GM21447 (cell line): ENCODE measurements at regions not wholly inside any gene's neighbourhood (a gene's known extent, or its start where the extent isn't known, plus 50 kb on each side); places are given as distances from the start of the nearest gene placed in this dataset.

ENCODE experiments used
- ATAC-seq: cut with Tn5 transposase; IDR thresholded peaks from one replicate; pipeline ENCODE4 v1.9.1; 2021; ENCODE audit not compliant: unreplicated experiment

DNA sequence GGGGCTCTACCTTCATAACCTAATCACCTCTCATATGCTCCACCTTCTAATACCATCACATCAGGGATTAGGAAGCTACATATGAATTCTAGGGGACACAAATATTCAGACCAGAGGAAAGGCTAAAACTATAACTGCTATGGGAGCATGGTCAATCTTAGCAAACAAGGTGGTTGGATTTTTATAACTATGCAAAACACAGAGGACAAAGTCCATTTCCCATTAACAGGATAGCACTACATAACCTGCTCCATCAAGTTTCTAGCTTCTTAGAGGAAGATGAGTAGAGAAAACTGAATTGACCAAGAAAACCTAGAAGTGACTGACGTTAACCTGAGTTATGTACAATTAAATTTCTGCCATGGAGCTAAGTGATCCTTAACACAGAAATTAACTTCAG lies 398.6 kb downstream of the TBL1XR1 start:
- no peak for ATAC-seq

DNA sequence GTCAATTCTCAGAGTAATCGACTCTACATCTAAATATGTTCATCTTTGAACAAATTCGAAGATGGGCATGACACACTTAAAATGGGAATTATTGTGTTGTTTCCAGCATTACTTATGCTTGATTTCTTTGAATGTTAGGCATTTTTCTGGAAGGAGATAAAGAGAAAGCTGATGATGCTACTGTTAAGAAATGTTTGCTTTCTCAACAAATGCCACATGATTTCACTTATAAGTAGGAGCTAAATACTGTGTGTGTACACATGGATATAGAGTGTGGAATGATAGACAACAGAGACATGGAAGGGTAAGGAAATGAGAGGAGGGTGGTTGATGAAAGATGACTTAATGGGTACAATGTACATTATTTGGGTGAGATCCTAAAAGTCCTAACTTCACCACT lies 400.9 kb downstream of the TBL1XR1 start:
- no peak for ATAC-seq

DNA sequence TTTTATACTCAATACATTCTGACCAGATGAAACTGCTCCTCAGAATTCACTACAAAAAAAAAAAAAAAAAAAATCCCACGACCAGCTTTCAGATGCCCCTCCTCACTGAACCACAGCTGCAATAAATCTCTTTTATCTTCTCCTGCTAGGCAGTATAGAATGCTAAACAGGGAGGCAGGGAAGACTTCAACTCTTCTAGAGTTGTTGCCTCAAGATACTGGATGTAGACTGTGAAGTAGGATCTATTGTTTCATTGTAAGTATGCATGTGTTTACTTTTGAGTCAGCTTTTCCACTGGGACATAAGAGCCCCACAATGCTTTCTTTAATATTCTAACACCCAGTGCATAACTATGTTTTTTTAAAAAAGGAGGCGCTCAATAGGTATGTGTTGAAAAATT lies 401.4 kb downstream of the TBL1XR1 start:
- ATAC-seq: no peak

DNA sequence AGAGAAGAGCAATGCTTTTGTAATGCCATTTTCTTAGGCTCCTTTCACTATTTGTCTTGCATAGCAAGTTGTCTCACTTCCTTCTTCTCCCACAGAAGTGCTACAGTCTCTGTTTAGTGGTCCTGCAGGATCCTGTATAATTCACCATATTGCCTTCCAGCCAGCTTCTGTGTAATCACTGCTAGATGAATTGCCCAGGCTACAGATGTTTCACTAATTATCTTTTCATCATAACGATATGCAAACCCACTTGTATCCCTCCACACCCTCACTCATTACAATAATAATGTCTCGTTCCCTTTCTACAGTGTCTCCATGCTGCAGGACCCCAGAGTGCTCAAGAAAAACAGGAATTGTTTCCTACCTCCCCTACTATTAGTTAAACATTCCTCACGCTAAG lies 402.9 kb downstream of the TBL1XR1 start:
- ATAC-seq: no peak

DNA sequence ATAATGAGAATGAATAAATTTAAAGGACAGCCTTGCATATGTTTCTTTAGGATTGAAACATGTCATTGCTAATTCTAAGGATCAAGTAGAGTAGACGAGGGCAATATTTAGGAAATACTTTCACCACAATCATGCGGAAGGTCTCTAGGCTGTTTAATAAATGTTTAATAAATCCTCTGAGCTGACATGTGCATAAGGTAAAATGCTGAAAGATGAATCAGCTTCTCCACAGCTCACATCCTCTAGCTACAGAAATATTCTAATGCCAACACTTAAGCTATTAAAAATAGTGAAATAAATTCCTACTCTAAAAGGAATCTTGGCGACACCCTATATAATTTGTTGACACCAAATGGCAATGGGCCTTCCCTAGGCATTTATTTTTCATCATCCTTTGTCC lies 407.3 kb downstream of the TBL1XR1 start:
- no peak for ATAC-seq

DNA sequence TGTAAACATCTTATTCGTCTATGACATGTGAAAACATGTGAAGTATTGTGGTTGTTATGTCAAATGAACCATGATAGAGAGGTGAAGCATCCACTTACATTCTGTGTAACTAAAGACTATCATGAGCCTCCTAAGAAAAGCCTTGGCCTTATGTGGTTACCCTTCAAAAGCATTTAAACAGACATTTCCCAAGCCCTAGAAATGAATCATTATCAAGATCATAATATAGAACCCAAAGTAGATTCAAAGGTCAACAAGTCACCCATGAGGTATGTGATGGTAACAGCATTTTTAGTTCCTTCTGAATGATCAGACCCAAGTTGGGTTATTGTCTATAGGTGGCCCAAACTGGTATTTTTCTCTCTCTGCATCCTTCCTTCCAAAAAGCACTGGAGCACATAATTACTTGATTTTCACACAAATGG lies 408.0 kb downstream of the TBL1XR1 start:
- ATAC-seq: no peak

DNA sequence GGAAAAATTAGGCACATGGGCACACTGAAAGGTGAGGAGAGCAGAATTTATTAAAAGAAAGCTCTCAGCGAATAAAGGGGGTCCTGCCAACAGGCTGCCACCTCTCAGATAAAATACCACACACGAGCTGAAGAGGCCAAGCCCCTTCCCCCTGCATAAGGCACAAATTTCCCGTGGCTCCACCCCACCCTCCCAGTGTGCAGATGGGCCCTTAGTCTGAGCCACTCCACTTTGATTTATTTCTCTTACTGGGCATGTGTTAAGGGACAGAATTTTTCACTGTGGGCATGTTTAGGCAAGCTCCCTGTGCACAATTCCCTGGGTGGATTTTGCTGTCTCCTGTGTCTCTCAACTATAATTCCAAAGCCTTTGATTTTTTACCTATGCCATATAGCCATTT lies 409.8 kb downstream of the TBL1XR1 start:
- no peak for ATAC-seq

DNA sequence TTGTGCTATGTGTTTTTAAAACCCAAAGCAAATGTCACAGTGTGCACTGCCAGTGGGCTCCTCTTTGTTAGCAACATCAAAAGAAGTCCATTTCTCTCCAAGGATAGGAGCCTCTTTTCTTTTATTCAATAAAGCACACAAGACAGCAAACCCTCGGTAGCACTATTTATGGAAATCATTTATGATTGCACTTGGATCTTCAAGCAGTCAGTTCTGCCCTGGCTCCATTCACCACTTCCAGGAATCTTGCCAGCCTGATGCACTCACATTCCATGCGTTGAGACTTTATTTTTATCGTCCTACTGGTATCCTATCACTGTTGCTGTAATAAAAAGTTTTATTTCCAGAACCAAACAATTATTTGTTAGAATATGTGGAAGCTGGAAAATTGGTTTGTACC lies 412.1 kb downstream of the TBL1XR1 start:
- no peak for ATAC-seq

DNA sequence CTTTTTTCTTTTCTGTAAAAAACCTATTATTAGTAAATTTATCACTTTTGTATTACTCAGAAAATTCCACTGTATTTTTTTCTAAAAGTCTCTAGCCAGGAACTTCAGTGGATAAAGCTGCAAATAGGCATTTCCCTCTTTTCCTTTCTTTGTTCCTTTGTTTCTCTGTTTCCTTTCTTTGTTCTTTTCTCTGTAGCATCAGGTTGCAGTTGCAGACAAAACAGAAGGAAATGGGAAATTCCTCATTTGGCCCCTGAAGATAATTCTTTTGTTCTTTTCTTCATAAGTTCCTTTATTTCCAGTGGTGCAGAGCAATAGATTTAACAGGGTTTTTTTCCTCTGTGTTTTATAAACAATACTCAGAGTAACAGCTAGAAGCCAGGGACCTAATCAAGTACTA lies 416.5 kb downstream of the TBL1XR1 start:
- ATAC-seq: no peak

DNA sequence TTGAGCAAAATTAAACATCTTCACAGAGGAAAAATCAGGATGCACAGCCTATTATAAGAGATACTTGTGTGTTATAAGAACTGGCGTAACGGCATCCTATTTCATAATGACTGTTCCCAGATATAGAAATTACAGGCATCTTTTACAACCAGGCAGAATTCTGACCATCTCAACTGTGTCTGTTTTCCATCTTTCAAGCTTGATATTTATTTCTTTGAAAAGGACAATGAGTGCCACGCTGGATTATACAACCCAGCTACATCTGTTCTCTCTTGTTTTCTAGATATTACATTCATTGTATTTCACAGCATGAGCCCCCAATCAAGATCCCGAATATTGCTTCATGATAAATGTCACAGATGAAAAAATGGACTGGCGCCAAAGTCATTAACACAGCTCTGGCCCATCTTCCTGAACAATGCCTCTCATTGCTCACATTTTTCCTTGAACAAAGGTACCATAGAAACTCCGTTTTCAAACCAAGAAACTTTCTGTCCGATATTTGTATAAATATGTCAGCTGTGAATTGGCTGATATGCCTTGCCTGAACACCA lies 420.6 kb downstream of the TBL1XR1 start:
- ATAC-seq: no peak

DNA sequence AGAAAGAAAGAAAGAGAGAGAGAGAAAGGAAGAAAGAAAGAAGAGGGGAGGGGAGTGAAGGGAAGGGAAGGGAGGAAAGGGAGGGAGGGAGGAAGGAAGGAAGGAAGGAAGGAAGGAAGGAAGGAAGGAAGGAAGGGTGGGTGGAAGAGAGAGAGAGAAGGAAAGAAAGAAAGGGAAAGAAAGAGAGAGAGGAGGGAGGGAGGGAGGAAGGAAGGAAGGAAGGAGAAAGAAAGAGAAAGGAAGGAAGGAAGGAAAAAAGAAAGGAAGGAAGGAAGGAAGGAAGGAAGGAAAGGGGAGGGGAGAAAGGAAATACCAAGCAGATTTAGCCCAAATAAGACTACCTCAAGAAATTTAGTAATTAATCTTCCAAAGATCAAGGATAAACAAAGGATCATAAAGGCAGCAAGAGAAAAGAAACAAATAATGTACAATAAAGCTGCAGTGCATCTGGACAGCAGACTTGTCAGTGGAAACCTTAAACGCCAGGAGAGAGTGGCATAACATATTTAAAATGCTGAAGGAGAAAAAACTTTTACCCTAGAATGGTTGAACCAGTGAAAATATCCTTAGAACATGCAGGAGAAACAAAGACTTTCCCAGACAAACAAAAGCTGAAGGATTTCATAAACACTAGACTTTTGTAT lies 427.6 kb downstream of the TBL1XR1 start:
- no peak for ATAC-seq

DNA sequence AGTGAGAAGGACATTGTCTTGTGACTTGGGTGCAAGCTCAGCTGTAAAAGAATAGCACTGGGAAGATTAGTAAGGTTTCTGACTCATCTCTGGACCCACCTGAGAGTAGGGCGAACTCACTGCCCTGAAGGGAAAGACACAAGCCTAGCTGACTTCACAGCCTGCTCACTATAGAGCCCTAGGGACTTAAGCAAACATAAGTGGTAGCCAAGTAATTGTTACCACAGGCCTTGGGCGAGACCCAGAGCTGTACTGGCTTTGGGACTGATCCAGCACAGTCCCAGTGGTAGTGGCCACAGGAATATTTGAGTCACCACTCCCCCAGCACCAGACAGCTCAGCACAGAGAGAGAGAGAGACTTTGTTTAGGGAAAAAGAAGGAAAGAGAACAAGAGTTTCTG lies 429.9 kb downstream of the TBL1XR1 start:
- no peak for ATAC-seq

DNA sequence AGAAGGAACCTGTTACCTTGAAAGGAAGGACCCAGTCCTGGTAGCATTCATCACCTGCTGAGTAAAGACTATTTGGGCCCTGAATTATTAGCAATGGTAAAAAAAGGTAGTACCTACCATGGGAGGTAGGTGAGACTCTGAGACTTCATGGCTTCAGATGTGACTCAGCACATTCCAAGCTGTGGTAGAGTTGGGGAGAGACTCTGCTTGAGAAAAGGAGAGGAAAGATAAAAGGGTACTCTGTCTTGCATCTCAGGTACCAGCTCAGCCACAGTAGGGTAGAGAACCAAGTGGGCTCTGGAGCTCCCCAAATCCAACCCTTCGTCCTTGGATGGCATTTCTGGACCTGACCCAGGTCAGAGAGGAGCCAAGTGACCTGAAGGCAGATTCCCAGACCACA lies 430.4 kb downstream of the TBL1XR1 start:
- ATAC-seq: no peak

DNA sequence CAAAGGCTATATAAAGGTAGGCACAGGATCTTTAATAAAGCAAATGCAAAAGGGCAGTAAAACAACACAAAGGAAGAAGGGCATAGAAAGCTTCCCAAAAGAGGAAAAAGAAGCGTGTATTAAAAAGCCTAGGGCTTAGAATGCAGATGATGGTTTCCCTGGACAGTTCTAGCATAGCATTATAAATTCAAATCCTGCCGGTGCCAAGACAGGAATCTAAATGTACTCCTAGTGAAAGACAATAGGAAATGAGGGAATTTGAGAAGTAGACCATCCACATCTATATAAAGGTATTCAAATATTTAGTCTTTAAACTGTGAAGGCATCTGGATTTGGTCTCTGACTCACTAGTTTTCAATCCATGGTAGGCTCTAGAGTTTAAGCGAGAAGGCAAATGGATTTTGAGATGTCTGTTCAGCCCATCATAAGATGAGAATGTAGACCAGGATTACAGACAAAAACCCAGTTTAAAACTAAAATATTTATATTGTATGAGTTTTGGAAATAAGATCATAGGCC lies 431.8 kb downstream of the TBL1XR1 start:
- ATAC-seq: no peak

DNA sequence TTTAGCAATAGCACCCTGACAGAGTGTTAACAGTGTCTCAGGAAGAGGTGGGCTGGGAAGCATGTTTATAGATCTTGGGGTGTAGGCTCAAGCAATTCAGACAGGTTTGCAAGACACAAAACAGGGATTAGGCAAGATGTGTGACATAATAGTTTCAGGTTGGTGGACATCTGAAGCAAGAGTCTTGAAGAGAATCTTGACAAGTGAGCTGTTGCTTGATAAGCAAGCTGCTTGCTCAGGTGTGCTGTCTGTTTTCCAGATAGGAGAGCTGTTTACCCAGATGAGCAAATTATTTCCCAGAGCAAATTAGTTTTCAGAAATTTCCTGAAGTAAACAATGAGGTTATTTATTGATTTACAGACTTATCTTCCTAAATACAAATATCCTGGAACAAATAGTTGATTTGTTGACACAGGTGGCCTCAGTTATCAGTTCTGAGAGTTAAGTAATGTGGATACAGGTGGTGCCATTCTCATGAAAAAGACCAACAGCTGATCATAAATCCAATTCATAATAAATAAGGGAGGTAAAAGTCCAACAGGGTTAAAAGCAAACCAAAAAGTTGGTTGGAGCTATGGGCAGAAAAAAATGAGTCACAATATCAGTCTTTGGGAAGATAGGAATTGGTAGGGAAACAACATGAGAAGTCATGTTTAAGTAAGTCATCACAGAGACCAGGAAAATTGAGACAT lies 437.3 kb downstream of the TBL1XR1 start:
- ATAC-seq: no peak

DNA sequence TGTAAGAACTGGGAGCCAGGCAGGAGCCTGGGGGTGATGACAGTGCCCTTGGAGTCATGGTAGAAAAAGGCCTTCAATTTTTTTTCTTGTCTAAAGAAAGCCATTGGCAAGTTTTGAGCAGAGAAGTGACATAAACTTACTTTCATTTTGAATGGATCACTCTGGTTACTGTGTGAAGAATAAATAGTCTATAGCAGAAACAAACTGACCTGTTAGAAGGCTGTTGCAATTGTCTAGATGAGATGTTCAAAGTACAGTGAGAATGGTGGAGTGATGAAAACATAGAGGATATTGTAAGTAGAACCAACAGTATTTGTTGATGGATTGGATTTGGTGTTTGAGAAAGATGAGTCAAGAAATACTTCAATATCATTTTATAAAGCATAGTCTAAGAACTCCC lies 439.9 kb downstream of the TBL1XR1 start:
- no peak for ATAC-seq

DNA sequence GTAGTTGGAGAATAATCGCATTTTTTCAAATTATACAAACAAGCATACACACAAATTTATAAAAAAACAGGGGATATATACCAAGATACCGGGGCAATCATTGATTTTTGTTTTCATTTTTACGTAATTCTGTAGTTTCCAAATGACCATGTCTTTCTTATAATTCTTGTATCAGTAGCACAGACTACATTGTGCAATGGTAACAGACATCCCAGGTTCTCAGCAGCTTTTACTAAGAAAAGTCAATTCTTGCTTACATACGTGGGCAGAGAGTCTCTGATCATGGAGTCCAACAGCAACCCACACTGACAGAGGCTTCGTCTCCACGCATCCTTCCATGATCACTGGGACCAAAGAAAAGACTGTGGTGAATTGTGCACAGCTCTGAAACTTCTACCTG lies 441.3 kb downstream of the TBL1XR1 start:
- no peak for ATAC-seq

DNA sequence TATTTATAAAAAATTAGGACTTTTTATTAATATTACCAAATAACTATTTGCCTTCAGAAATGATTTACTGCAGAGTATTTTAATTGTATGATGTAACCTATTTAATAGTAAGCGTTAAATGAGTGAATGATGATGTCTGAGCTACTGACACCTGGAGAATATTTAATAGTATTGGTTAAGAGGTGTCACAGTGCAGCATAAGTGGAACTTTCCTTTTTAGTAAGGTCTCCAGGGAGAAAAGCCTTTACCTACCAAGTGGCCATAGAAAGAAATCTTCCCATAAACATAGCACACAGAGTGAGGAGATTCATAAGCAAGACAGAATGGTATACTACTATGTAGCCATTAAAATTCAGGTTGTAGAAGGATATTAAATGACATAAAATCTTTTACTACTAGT lies 441.7 kb downstream of the TBL1XR1 start:
- ATAC-seq: no peak

DNA sequence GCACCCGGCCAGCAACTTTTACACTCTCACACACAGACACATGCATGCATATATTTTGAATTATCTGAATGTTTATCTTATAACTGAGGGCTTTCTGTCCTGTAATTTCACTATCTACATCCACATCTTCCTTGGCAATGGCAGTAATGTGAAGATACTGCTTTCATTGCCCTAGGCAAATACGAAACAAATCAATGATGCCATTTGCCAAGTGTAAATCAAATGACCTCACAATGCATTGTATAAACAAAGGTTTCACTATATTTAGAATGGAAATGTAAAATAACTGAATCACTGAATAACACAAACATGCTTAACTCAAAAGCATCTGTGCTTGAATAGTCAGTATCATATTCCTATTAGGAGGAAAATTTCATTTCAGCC lies 455.6 kb downstream of the TBL1XR1 start:
- no peak for ATAC-seq

DNA sequence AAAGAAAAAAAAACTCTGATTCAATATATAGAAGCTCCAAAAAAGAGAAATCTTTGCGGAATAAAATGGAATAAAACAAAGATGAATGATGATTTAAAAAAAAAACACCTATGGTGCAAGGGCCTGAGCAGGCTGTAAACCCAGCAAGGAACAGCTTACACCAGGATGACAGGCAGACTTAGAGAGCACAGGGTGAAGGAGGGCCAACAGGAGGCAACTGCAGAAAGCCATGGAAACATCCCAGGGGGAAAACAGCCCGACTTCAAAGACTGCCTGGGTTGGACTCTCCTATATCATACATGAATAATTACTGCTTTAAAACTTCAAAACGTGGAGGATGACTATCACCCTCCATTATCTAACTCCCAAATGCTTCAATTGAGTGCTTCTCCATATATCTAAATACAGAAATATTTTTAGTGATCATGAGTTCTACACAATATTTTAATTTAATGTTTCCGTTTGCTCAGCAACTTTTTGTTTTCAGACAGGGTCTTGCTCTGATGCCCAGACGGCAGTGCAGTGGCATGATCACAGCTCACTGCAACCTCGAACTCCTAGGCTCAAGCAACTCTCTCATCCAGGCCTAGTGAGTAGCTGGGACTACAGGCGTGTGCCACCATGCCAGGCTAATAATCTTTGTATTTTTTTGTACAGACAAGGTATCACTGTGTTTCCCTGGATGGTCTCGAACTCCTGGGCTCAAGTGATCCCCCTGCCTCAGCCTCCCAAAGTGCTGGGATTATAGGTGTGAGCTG lies 456.2 kb downstream of the TBL1XR1 start:
- no peak for ATAC-seq

DNA sequence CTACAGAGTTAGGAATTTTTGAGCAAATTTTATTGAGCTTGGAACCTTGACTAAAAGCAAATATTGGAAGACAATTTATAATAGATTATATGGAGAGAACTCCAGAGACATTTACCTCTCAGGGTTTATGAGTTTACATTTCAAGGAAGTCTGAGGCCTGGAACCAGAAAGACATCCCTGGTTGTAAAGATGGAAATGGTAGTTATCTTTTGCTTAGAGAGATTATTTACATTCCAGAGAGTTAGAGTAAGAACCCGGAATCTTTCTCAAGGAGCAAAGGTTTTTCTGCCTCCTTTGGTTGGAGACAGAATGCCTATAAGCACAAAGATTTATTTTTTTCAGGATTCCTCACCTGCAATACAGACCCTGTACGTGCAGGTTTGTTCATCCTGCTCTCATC lies 458.1 kb downstream of the TBL1XR1 start:
- no peak for ATAC-seq
